ENCODE measurements at regions not wholly inside any gene's neighbourhood (a gene's known extent, or its start where the extent isn't known, plus 50 kb on each side); places are given as distances from the start of the nearest gene placed in this dataset.

DNA sequence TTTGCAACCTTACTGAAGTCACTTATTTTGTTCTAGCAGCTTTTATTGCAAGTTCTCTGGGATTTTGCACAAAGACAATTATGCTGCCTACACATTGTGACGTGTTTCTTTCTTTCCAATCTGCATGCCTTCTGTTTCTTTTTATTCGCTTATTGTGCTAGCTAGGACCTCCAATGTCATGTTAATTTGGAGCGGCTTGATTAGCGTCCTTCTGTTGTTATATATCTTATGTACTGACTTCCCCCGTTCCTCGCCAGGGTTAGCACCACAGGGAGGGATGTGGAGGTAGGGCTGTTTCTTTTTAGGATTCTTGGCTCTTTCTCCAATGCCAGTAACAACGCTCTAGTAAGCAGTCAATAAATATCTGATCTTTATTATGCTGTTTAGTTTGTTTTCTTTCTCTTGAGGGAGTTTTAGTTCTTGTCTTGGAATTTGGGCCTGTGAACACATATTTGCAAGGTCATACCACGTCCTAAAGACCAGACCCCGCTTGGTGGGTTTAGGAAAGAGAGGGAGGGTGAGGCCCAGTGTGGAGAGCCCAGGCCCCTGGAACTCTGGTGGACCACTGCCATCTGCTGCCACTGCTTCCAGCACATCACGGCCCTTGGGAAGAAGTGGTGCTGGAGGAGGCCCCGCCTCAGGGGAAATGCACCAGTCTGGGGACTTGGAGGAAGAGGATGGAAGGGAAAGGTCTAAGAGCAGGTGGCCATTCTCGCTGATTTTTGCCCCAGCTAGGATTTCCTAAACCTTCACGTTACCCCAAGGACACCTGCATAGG lies 129.1 kb downstream of the TRIML1 start:
- TF ChIP-seq, protein P1, sequence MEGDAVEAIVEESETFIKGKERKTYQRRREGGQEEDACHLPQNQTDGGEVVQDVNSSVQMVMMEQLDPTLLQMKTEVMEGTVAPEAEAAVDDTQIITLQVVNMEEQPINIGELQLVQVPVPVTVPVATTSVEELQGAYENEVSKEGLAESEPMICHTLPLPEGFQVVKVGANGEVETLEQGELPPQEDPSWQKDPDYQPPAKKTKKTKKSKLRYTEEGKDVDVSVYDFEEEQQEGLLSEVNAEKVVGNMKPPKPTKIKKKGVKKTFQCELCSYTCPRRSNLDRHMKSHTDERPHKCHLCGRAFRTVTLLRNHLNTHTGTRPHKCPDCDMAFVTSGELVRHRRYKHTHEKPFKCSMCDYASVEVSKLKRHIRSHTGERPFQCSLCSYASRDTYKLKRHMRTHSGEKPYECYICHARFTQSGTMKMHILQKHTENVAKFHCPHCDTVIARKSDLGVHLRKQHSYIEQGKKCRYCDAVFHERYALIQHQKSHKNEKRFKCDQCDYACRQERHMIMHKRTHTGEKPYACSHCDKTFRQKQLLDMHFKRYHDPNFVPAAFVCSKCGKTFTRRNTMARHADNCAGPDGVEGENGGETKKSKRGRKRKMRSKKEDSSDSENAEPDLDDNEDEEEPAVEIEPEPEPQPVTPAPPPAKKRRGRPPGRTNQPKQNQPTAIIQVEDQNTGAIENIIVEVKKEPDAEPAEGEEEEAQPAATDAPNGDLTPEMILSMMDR (IDR thresholded peaks at IDR 0.05) = no peak
- TF ChIP-seq POLR2A (IDR thresholded peaks at IDR 0.05) = no peak

All from thyroid gland (tissue), 4 donors.